ACC112 (cell line): ENCODE measurements at regions not wholly inside any gene's neighbourhood (a gene's known extent, or its start where the extent isn't known, plus 50 kb on each side); places are given as distances from the start of the nearest gene placed in this dataset.
"Not testable (repeated sequence)": the region's sequence is repeated elsewhere in the genome, so short reads cannot be mapped to it uniquely, and the experiment has no call there.

Experiments used
- H2AFZ ChIP-seq: fragments of 200-600 bp; sonication (generic); one replicate; pipeline ENCODE4 v1.6.0; 2017; ENCODE audit warnings: antibody characterized with exemption, low read length; ENCODE audit not compliant: unreplicated experiment
- H3K27ac ChIP-seq: fragments of 200-600 bp; sonication (generic); 2 replicates; pipeline ENCODE4 v1.5.1; 2014; ENCODE audit warnings: low read depth, mild to moderate bottlenecking, antibody characterized with exemption, low read length, moderate library complexity
- H3K27me3 ChIP-seq: fragments of 200-600 bp; sonication (generic); 2 replicates; pipeline ENCODE4 v1.6.1; 2014; ENCODE audit warnings: mild to moderate bottlenecking, antibody characterized with exemption, low read length, moderate library complexity, mixed read lengths; ENCODE audit not compliant: insufficient read depth
- H3K36me3 ChIP-seq: fragments of 200-600 bp; sonication (generic); 2 replicates; pipeline ENCODE4 v1.6.1; 2016; ENCODE audit warnings: mild to moderate bottlenecking, antibody characterized with exemption, low read length, moderate library complexity, mixed read lengths; ENCODE audit not compliant: insufficient read depth
- H3K4me1 ChIP-seq: fragments of 200-600 bp; sonication (generic); one replicate; pipeline ENCODE4 v1.6.1; 2016; ENCODE audit warnings: low read length, mixed read lengths; ENCODE audit not compliant: insufficient read depth, unreplicated experiment, control insufficient read depth
- H3K4me3 ChIP-seq: fragments of 200-600 bp; sonication (generic); 2 replicates; pipeline ENCODE4 v1.5.1; 2014; ENCODE audit warnings: mild to moderate bottlenecking, low read depth, low read length
- H3K79me2 ChIP-seq: fragments of 200-600 bp; sonication (generic); one replicate; pipeline ENCODE4 v1.6.0; 2016; ENCODE audit warnings: low read length; ENCODE audit not compliant: control insufficient read depth, unreplicated experiment, insufficient read depth

DNA sequence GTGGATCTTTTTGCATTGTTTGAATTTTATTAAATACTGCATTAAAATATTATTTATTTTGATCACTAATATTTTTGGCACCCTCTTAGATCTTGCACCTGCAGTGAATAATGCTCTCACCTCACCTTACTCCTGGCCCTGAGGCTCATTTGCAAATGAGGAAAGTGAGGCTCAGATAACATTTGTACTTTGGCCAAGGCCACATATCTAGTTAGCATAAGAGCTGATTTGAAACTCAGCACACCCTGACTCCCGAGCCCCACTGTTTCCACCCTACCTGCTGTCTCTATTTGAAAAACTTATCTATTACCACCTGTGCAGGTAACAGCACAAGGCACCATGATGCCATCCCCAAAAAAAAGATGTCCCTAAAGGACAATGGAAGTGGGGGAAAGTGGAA is 358.7 kb upstream of the MAF start:
- H3K4me3 ChIP-seq, result no peak overlapping the region
- H3K4me1 ChIP-seq, result no peaks in the 10 kb centered on the region
- H2AFZ ChIP-seq, result no peak overlapping the region
- H3K79me2 ChIP-seq, result no peaks in the 10 kb centered on the region
- no peaks in the 10 kb centered on the region for H3K27me3 ChIP-seq
- no peaks in the 10 kb centered on the region for H3K36me3 ChIP-seq
- no peak overlapping the region for H3K27ac ChIP-seq

DNA sequence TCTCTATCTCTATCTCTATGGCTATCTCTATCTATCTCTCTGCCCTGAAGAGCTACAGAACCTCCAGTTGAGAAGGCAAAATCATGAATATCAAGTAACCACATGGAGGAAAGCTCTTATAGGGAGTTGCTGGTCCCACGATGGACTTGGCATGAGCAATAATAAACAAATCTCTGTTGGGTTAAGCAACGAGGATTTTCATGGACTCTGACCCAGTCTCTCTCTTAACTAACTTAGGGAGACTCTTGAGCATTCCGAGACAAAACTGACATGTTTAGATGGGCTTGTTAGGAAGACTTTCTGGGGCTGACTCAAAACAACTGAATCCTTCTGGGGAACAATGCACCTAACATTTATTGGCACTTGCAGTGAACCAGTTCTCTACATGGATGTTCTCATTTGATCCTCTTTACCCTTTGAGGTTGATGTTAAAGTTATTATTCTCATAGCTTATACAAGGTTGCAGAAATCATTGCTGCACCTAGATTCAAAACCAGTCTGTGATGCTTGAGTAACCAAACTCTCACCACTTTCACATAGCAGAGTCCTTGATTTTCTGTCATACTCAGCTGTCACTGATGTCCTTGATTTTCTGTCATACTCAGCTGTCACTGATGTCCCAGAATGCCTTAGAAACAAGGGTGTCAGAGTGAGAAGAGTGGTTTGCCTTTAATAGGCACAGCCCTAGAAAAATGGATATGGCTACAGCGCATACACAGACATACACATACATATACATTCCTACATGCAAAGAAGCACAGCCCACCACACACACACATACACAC is 354.6 kb upstream of the MAF start:
- no peaks in the 10 kb centered on the region for H3K36me3 ChIP-seq
- H3K4me1 ChIP-seq, result no peaks in the 10 kb centered on the region
- no peak overlapping the region for H2AFZ ChIP-seq
- no peak overlapping the region for H3K4me3 ChIP-seq
- no peaks in the 10 kb centered on the region for H3K79me2 ChIP-seq
- no peak overlapping the region for H3K27ac ChIP-seq
- H3K27me3 ChIP-seq, result no peaks in the 10 kb centered on the region

DNA sequence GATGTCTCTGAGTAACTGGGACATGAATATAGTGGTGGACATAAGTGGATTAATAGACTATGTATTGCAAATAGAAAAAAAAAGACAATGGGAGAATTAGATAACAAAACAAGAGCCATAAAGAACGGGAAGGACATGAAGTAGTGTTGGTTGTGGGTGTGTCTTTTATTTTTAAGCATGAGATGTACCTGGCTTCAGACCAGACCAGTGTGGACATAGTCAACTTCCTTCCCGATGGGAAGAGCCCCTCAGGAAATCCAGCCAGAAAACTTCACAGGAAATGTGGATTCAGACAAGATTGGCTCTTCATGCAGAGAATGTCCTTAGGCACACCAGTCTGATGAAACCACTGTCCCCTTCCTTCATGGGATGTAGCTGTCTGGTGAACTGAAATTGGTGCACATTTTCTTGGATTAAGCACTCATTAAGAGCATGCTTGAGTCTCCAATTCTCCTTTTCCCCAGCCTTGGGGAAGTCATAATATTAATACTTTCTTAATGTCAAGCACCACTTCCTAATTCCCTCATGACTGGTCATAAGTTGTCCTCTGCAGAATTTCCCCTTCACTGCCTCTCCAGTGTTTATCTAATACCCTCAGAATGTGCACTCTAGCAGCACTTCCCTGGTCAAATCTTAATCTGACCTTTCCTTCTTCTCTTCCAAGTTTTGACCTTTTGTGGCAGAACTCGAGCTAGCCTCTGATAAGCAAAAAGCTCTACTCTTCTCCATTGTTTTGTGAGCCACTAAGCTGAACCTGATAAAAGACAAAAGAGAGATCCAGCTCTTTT is 350.6 kb upstream of the MAF start:
- Histone ChIP-seq H3K27ac (no peak overlapping the region), H3K4me3 (no peak overlapping the region), H3K4me1 (no peaks in the 10 kb centered on the region), H2AFZ (no peak overlapping the region), H3K79me2 (no peaks in the 10 kb centered on the region), H3K27me3 (no peaks in the 10 kb centered on the region), H3K36me3 (no peaks in the 10 kb centered on the region)

DNA sequence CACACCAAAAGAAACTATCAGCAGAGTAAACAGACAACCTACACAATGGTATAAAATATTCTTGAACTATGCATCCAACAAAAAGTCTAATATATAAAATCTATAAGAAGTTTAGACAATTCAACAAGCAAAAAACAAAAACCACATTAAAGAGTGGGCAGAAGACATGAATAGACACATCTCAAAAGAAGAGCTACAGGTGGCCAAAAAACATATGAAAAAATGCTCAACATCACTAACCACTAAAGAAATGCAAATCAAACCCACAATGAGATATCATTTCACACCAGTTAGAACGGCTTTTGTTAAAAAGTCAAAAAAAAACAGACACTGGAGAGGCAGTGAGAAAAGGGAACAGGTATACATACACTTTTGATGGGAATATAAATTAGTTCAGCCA is 348.9 kb upstream of the MAF start:
- Histone ChIP-seq H3K79me2 (no peaks in the 10 kb centered on the region), H3K36me3 (no peaks in the 10 kb centered on the region), H3K27ac (no peak overlapping the region), H3K4me1 (no peaks in the 10 kb centered on the region), H2AFZ (no peak overlapping the region), H3K4me3 (no peak overlapping the region), H3K27me3 (no peaks in the 10 kb centered on the region)

DNA sequence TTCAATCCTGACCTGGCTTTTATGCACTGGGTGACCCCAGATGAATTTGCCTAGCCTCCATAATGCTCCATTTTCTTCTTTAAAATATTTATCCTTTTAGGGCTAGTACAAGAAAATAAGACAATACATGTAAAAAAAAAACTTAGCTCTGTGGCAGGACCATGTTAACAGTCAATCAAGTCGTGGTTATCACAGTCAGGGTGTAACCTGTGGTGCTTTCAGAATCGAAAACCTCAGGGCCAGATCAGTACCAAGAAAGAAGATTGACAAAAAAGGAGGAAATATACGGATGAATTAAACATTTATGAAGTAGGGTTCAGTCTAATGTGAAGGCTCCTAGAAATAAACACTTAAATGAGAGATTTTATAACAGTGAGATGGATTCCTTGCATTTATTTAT is 347.2 kb upstream of the MAF start:
- no peaks in the 10 kb centered on the region for H3K36me3 ChIP-seq
- no peak overlapping the region for H3K27ac ChIP-seq
- H3K4me1 ChIP-seq, result no peaks in the 10 kb centered on the region
- H3K79me2 ChIP-seq, result no peaks in the 10 kb centered on the region
- no peaks in the 10 kb centered on the region for H3K27me3 ChIP-seq
- no peak overlapping the region for H3K4me3 ChIP-seq
- no peak overlapping the region for H2AFZ ChIP-seq

DNA sequence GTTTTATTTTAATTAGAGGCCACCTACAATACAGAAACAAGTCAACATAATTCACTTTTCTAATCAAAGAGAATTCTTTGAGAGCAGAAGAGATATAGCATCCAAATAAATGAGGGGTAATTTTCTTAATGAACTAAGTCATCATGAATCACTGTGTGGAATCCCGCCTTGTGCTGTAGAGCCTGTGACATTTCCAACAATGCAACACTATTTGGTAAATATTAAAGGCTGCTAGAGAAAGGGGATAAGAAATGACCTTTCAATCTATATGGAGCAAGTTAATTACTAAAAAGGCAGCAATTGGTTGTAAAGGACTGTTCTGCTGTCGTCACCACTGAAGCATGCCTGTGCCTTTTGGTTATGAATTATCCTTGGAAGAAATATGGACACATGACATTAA is 345.7 kb upstream of the MAF start:
- no peaks in the 10 kb centered on the region for H3K27me3 ChIP-seq
- no peaks in the 10 kb centered on the region for H3K4me1 ChIP-seq
- H3K79me2 ChIP-seq, result no peaks in the 10 kb centered on the region
- H2AFZ ChIP-seq, result no peak overlapping the region
- H3K4me3 ChIP-seq, result no peak overlapping the region
- H3K27ac ChIP-seq, result no peak overlapping the region
- no peaks in the 10 kb centered on the region for H3K36me3 ChIP-seq

DNA sequence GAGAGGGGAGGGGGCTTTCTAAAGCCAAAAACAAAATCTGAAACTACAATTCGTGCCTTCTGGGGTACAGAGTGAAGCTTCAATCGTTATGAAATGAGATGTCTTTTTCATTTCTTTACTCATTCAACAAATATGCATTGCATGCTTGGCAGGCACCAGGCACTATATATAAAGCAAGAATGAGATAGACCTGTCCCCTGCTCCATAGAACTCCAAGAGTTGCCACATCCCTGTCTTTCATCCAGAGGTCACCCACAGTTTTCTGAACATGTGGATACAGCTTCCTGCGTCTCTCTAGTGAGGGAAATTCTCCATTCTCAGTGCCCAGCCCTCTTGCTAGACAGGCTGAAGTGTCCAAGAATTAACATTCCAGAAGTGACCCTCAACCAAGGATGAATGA is 343.2 kb upstream of the MAF start:
- Histone ChIP-seq H2AFZ (no peak overlapping the region), H3K27ac (no peak overlapping the region), H3K79me2 (no peaks in the 10 kb centered on the region), H3K4me3 (no peak overlapping the region), H3K36me3 (no peaks in the 10 kb centered on the region), H3K4me1 (no peaks in the 10 kb centered on the region), H3K27me3 (no peaks in the 10 kb centered on the region)

DNA sequence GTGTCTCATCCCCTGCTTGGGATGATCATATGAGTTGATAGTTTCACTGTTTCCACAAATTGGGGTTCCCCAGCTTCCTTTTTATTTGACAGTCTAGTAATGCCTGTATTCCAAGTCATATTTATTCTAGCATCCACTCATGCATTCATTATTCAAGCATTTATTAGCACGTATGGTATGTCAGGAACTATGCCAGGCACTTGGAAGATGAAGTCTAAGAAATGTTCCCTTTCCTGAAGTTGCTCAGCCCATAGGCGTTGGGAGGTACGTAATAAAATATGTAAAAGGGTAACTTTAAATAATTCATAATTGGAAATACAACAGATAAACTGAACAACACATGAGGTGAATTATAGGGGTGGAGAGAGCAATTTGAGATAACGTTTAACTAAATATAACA is 338.0 kb upstream of the MAF start:
- H3K27me3 ChIP-seq, result no peaks in the 10 kb centered on the region

DNA sequence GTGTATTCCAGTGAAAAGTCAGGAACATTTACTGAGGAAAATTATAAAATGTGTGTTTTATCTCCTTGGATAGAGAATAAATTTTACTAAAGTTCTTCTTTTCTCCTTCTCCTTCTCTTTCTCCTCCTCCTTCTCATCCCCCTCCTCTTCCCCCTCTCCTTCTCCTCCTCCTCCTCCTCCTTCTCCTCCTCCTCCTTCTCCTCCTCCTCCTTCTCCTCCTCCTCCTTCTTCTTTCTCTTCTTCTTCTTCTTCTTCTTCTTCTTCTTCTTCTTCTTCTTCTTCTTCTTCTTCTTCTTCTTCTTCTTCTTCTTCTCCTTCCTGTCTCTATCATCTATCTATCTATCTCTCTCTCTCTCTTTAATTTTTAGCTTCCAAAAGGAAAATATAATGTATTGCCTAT is 337.1 kb upstream of the MAF start:
- not testable (repeated sequence) for H3K27ac ChIP-seq, H3K36me3 ChIP-seq, H3K4me1 ChIP-seq, H3K4me3 ChIP-seq, H2AFZ ChIP-seq, H3K79me2 ChIP-seq, H3K27me3 ChIP-seq

More for the DNA sequence above, 338.0 kb upstream of the MAF start:
- no peaks in the 10 kb centered on the region for H3K4me1 ChIP-seq
- H3K36me3 ChIP-seq, result no peaks in the 10 kb centered on the region
- H2AFZ ChIP-seq, result no peak overlapping the region
- no peak overlapping the region for H3K27ac ChIP-seq
- H3K79me2 ChIP-seq, result no peaks in the 10 kb centered on the region
- H3K4me3 ChIP-seq, result no peak overlapping the region

DNA sequence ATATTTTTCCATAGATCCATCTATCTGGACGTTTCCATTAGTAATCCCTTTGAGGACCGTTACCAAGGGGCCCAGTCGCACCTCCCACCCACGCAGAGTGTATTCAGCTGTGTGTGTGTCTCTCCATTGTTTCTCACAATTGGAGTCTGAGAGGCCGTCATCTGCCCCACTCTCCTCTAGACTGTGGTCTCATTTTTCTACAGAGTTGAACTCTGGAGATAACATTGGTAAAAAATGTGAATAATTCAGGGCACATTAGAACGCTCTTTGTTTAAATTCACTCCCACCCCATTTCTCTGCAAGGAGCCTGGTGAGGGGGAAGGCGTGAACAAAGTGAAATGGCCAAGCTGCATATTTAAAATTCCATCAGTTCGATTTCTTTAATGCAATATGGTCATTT is 333.1 kb upstream of the MAF start:
- Histone ChIP-seq H3K27ac (no peak overlapping the region), H3K27me3 (no peaks in the 10 kb centered on the region), H3K79me2 (no peaks in the 10 kb centered on the region), H3K36me3 (no peaks in the 10 kb centered on the region), H2AFZ (no peak overlapping the region), H3K4me1 (no peaks in the 10 kb centered on the region), H3K4me3 (no peak overlapping the region)

DNA sequence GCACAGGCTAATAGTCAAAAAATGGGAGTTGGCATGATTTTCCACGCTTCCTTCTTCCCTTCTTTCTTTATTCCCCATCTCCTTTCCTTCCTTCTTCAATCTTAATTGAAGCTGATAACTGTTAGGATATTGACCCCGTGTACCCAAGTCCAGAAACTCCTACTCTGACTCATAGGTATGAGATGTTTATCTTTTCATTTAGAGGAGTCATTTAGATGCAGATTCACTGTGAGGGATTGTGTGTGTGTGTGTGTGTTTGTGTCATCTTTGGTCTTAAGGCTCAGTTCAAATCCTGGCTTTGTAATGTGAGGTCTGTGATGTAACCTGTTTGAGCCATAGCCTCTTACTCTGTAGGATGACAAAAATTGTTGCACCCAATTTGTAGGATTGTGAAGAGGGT is 332.0 kb upstream of the MAF start:
- Histone ChIP-seq H3K36me3 (no peaks in the 10 kb centered on the region), H3K79me2 (no peaks in the 10 kb centered on the region), H3K4me1 (no peaks in the 10 kb centered on the region), H3K27ac (no peak overlapping the region), H2AFZ (no peak overlapping the region), H3K4me3 (no peak overlapping the region), H3K27me3 (no peaks in the 10 kb centered on the region)
